ENCODE measurements at regions not wholly inside any gene's neighbourhood (a gene's known extent, or its start where the extent isn't known, plus 50 kb on each side); places are given as distances from the start of the nearest gene placed in this dataset.

DNA sequence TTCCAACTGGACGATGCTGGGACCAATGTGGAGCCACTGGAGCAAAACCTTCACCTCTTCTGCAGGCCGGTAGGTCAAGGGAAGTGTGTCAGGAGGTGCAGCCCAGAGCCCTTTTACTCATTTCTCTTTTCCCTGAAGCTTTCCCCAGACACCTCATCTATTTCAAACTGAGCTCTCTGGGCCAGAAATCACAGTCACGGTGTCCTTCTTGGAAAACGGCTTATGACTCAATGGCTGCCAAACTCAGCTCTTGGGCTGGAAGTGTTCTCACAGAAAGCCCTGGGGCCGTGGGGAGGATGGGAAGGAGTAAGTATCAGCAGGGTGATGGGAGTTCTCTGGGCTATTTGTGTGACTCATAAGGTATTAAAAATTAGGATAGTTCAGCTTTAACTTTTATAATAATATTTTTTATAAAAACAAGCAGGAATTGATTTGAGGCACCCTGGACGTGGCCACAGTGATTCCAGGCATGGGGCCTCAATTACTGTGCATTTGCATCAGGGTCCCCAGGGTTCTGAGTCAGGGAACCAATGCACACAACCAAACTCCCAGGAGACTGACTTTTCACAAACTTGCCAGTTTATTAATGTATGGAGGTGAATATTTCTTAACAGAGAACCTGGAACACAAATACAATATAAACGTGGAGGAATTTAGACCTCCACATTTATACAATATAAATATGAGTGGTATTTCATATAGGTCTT, 187.4 kb upstream of the TMEM72 start:
- Histone ChIP-seq H4K20me1 (ENCODE audit: insufficient read depth, low read length) (no peaks in the 10 kb centered on the region), H3K4me3 (replicated peaks in 1 of 3; ENCODE audit: low read depth in 2 of 3, low read length in 3 of 3) (peak overlapping the region in 1 of 3 experiments; percentile 51), H3K27ac (ENCODE audit: low read depth in 1 of 2, low read length in 2 of 2) (no peak overlapping the region), H3K4me1 (ENCODE audit: control insufficient read depth in 1 of 2, insufficient read depth in 2 of 2, low read length in 2 of 2) (peaks cover 36 to 40% of the 10 kb centered on the region in 2 donors), H2AFZ (ENCODE audit: insufficient read depth, low read depth, low read length, poor library complexity, severe bottlenecking) (no peak overlapping the region), H3K36me3 (replicated peaks in 1 of 2; ENCODE audit: control insufficient read depth in 1 of 2, insufficient read depth in 2 of 2, low read length in 2 of 2) (no peaks in the 10 kb centered on the region), H3K9ac (ENCODE audit: insufficient read depth, low read length, poor library complexity, severe bottlenecking) (no peak overlapping the region), H3K9me3 (replicated peaks in 1 of 2; ENCODE audit: control insufficient read depth in 1 of 2, insufficient read depth in 1 of 2, low read length in 2 of 2) (no peaks in the 10 kb centered on the region), H3K27me3 (ENCODE audit: control insufficient read depth in 2 of 2, insufficient read depth in 2 of 2, low read length in 2 of 2) (no peaks in the 10 kb centered on the region), H3K79me2 (ENCODE audit: insufficient read depth, low read length) (no peaks in the 10 kb centered on the region), H3K4me2 (replicated peaks; ENCODE audit: extremely low read depth, low read length, poor library complexity, severe bottlenecking) (peak overlapping the region; percentile 47)
- Mint-ChIP-seq H3K4me1 (peaks cover 43% of the 10 kb centered on the region), H3K27me3 (ENCODE audit: low read depth in 3 of 3) (peaks cover 0 to 6% (median 1%) of the 10 kb centered on the region in 3 donors), H3K36me3 (no peaks in the 10 kb centered on the region), H3K9me3 (peaks cover 2 to 10% (median 7%) of the 10 kb centered on the region in 7 donors), H3K27ac (peak overlapping the region in 1 of 7 donors; percentile 52), H3K4me3 (no peak overlapping the region)
- 86% methylated on average over 1 of the region's 7 CpGs for WGBS (ENCODE audit: insufficient coverage)
- DNase-seq: peak in 1 of 3 donors; percentile 10
- intact Hi-C loops (cut with micrococcal nuclease): no loop called here
- TF ChIP-seq, protein P1, sequence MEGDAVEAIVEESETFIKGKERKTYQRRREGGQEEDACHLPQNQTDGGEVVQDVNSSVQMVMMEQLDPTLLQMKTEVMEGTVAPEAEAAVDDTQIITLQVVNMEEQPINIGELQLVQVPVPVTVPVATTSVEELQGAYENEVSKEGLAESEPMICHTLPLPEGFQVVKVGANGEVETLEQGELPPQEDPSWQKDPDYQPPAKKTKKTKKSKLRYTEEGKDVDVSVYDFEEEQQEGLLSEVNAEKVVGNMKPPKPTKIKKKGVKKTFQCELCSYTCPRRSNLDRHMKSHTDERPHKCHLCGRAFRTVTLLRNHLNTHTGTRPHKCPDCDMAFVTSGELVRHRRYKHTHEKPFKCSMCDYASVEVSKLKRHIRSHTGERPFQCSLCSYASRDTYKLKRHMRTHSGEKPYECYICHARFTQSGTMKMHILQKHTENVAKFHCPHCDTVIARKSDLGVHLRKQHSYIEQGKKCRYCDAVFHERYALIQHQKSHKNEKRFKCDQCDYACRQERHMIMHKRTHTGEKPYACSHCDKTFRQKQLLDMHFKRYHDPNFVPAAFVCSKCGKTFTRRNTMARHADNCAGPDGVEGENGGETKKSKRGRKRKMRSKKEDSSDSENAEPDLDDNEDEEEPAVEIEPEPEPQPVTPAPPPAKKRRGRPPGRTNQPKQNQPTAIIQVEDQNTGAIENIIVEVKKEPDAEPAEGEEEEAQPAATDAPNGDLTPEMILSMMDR (IDR thresholded peaks at IDR 0.05): no peak

DNA sequence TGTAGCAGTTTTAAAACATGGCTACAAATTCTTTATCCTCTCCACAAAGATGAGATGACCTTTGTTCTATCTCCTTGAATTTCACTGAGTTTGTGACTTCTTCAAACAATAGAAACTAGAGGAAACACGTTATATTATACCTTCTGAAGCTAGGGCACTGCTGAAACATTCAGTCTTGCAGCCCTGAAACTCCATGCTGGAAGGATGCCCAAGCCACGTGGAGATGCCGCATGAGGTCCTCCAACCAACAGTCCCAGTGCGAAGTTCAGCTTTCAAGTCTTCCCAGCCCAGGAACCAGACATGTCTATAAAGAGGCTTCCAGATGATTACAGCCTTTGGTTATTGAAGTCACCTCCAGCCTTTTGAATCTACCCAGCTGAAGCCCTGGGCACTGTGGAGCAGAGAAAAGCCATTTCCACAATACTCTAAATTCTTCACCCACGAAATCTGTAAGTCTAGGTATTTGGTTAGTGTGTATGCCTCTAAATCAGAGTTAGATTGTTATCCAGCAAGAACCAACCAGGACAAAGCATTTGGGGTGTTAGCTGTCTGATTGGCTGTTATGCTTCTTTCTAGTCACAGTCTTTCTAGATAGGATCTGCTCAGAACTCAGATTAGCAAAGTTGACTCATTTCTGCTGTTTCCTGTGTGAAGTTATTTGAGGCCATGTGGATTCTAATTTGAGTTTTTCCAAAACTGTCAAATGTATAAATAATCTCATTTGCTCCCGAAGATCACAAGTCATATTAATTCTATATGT, 186.5 kb upstream of the TMEM72 start:
- DNase-seq: peak in 1 of 3 donors; percentile 20
- Histone ChIP-seq H3K4me2 (replicated peaks; ENCODE audit: extremely low read depth, low read length, poor library complexity, severe bottlenecking) (peak overlapping the region; percentile 56), H3K27me3 (ENCODE audit: control insufficient read depth in 2 of 2, insufficient read depth in 2 of 2, low read length in 2 of 2) (no peaks in the 10 kb centered on the region), H3K79me2 (ENCODE audit: insufficient read depth, low read length) (no peaks in the 10 kb centered on the region), H3K4me3 (replicated peaks in 1 of 3; ENCODE audit: low read depth in 2 of 3, low read length in 3 of 3) (peak overlapping the region in 1 of 3 experiments; percentile 52), H3K9me3 (replicated peaks in 1 of 2; ENCODE audit: control insufficient read depth in 1 of 2, insufficient read depth in 1 of 2, low read length in 2 of 2) (no peaks in the 10 kb centered on the region), H2AFZ (ENCODE audit: insufficient read depth, low read depth, low read length, poor library complexity, severe bottlenecking) (no peak overlapping the region), H3K4me1 (ENCODE audit: control insufficient read depth in 1 of 2, insufficient read depth in 2 of 2, low read length in 2 of 2) (peaks cover 36 to 40% of the 10 kb centered on the region in 2 donors), H3K9ac (ENCODE audit: insufficient read depth, low read length, poor library complexity, severe bottlenecking) (no peak overlapping the region), H3K27ac (ENCODE audit: low read depth in 1 of 2, low read length in 2 of 2) (no peak overlapping the region), H4K20me1 (ENCODE audit: insufficient read depth, low read length) (no peaks in the 10 kb centered on the region), H3K36me3 (replicated peaks in 1 of 2; ENCODE audit: control insufficient read depth in 1 of 2, insufficient read depth in 2 of 2, low read length in 2 of 2) (no peaks in the 10 kb centered on the region)
- Mint-ChIP-seq H3K27me3 (ENCODE audit: low read depth in 3 of 3) (peaks cover 0 to 6% (median 1%) of the 10 kb centered on the region in 3 donors), H3K9me3 (peaks cover 3 to 10% (median 7%) of the 10 kb centered on the region in 7 donors), H3K27ac (peak overlapping the region in 2 of 7 donors; percentile 8 to 46), H3K4me3 (peak overlapping the region in 1 of 2 donors; percentile 78), H3K36me3 (no peaks in the 10 kb centered on the region), H3K4me1 (peaks cover 43% of the 10 kb centered on the region)
- WGBS (ENCODE audit: insufficient coverage): 44% methylated on average over 2 of the region's 6 CpGs
- TF ChIP-seq, protein P1 (IDR thresholded peaks at IDR 0.05): no peak
- intact Hi-C loops (cut with micrococcal nuclease): no loop called here

Data from CD14-positive monocyte (primary cell).